Colonic mucosa (tissue), 4 donors: ENCODE measurements at regions not wholly inside any gene's neighbourhood (a gene's known extent, or its start where the extent isn't known, plus 50 kb on each side); places are given as distances from the start of the nearest gene placed in this dataset.

Experiments
- DNase-seq: peaks from one replicate; pipeline ENCODE4 v3.0.0-alpha.2; 2020
- H3K27ac ChIP-seq: fragments of 200-600 bp; one replicate; pipeline ENCODE4 v1.8.0; 2021
- H3K27me3 ChIP-seq: fragments of 200-600 bp; one replicate; pipeline ENCODE4 v1.8.0; 2021
- H3K36me3 ChIP-seq: fragments of 200-600 bp; one replicate; pipeline ENCODE4 v1.8.0; 2021
- H3K4me1 ChIP-seq: fragments of 200-600 bp; one replicate; pipeline ENCODE4 v1.8.0; 2021; ENCODE audit warnings: mild to moderate bottlenecking
- H3K4me3 ChIP-seq: fragments of 200-600 bp; one replicate; pipeline ENCODE4 v1.8.0; 2021
- H3K9ac ChIP-seq, 2 donors: one replicate each; pipeline ENCODE4 v1.7.0; 2013; ENCODE audit warnings: control low read depth in 2 of 2, low read depth in 2 of 2, low read length in 2 of 2
- H3K9me3 ChIP-seq: fragments of 200-600 bp; one replicate; pipeline ENCODE4 v1.8.0; 2021
- intact Hi-C: fragments of 100-400 bp; cut with DNase I; formaldehyde crosslinking; loops from one replicate; pipeline ENCODE4 v1.14.1; 2022
- TF ChIP-seq, protein P1 (sequence below): fragments of 200-600 bp; IDR thresholded peaks from one replicate; pipeline ENCODE4 v1.8.0; 2022; ENCODE audit warnings: antibody characterized with exemption, mild to moderate bottlenecking
- donor health status: healthy.
- donor health status: DM: no; HTN: no; CAD: no.
- donor health status: DM: no; HTN: no; CAD: no.

DNA sequence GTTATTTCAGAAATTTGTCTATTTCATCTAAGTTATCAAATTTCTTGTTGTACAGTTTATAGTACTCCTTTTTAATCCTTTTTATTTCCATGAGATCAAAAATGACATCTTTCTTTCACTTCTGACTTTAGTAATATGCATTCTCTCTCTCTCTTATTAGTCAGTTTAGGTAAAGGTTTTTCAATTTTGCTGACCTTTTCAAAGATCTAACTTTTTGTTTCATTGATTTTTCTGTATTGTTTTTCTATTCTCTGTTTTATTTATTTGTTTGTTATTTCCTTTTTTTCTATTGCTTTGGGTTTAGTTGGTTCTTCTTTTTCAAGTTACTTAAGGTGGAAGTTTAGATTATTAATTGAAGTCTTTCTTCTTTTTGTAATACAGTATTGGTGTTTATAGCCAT is 294.2 kb downstream of the CCDC85A start:
- no peaks in the 10 kb centered on the region for H3K36me3 ChIP-seq
- H3K27ac ChIP-seq = no peak overlapping the region
- TF ChIP-seq, protein P1, sequence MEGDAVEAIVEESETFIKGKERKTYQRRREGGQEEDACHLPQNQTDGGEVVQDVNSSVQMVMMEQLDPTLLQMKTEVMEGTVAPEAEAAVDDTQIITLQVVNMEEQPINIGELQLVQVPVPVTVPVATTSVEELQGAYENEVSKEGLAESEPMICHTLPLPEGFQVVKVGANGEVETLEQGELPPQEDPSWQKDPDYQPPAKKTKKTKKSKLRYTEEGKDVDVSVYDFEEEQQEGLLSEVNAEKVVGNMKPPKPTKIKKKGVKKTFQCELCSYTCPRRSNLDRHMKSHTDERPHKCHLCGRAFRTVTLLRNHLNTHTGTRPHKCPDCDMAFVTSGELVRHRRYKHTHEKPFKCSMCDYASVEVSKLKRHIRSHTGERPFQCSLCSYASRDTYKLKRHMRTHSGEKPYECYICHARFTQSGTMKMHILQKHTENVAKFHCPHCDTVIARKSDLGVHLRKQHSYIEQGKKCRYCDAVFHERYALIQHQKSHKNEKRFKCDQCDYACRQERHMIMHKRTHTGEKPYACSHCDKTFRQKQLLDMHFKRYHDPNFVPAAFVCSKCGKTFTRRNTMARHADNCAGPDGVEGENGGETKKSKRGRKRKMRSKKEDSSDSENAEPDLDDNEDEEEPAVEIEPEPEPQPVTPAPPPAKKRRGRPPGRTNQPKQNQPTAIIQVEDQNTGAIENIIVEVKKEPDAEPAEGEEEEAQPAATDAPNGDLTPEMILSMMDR = no peak
- H3K9ac ChIP-seq = no peak overlapping the region
- H3K9me3 ChIP-seq = no peaks in the 10 kb centered on the region
- H3K27me3 ChIP-seq = no peaks in the 10 kb centered on the region
- H3K4me3 ChIP-seq = no peak overlapping the region
- DNase-seq = no peak
- no peaks in the 10 kb centered on the region for H3K4me1 ChIP-seq
- intact Hi-C loops = no loop called here

DNA sequence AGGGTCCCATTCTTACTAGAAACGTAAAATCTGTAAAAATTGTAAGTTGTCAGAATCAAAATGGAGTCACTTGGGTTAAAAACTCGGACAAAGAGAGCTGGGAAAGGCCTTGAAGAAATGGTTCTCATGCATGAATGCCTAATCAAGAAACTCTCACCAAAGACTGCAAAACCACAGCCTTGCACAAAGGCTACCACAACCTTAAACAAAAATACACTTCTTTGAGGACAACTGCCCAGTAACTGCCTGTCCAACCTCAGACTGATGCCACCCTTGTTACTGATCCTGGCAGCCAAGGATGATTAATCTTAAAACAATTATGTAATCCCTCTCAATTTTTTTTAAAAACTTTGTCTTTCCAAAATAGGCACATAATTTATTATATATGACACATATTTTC is 299.3 kb downstream of the CCDC85A start:
- no peak overlapping the region for H3K27ac ChIP-seq
- H3K9me3 ChIP-seq = no peaks in the 10 kb centered on the region
- no peak for DNase-seq
- no peak overlapping the region for H3K4me3 ChIP-seq
- no peak overlapping the region for H3K9ac ChIP-seq
- no peaks in the 10 kb centered on the region for H3K27me3 ChIP-seq
- TF ChIP-seq, protein P1 = no peak
- no peaks in the 10 kb centered on the region for H3K4me1 ChIP-seq
- H3K36me3 ChIP-seq = no peaks in the 10 kb centered on the region
- intact Hi-C loops = no loop called here

DNA sequence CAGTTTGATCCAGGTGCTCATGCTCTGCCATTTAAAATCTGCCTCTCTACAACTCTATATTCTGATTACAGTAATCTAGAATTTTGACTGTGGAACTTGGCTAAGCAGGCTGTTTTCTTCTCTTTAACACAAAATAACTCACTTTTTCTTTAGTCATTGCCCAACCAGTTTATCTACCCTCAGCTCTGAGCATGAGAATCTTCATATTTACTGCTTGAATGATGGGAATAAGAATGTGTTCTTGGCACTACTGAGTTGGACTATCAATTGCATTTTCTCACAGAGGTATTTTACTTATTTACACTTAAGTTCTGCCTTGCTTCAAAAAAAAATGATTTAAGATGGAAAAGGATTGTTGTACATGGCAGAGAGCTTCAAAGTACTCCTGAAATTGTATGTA is 301.1 kb downstream of the CCDC85A start:
- Histone ChIP-seq H3K27me3 (no peaks in the 10 kb centered on the region), H3K9me3 (no peaks in the 10 kb centered on the region), H3K4me1 (no peaks in the 10 kb centered on the region), H3K27ac (no peak overlapping the region), H3K9ac (no peak overlapping the region), H3K36me3 (no peaks in the 10 kb centered on the region), H3K4me3 (no peak overlapping the region)
- TF ChIP-seq, protein P1 = no peak
- intact Hi-C loops = no loop called here
- no peak for DNase-seq

DNA sequence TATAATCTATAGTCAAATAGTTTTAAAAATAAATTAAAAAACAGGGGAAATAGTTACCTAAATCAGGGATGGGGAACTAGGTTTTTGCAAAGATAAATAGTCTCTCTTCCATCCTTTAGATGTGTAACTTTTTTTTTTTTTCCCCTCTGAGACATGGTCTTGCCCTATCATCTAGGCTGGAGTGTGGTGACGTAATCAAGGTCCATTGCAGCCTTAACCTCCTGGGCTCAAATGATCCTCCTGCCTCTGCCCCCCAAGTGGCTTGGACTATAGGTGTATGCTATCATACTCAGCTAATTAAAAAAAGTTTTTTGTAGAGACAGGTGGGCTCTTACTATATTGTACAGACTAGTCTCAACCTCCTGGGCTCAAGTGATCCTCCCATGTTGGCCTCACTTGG is 316.5 kb downstream of the CCDC85A start:
- no peaks in the 10 kb centered on the region for H3K4me1 ChIP-seq
- no peak overlapping the region for H3K4me3 ChIP-seq
- H3K9ac ChIP-seq = no peak overlapping the region
- H3K36me3 ChIP-seq = no peaks in the 10 kb centered on the region
- H3K27ac ChIP-seq = no peak overlapping the region
- intact Hi-C loops = no loop called here
- no peak for DNase-seq
- no peaks in the 10 kb centered on the region for H3K27me3 ChIP-seq
- no peaks in the 10 kb centered on the region for H3K9me3 ChIP-seq
- TF ChIP-seq, protein P1 = no peak

DNA sequence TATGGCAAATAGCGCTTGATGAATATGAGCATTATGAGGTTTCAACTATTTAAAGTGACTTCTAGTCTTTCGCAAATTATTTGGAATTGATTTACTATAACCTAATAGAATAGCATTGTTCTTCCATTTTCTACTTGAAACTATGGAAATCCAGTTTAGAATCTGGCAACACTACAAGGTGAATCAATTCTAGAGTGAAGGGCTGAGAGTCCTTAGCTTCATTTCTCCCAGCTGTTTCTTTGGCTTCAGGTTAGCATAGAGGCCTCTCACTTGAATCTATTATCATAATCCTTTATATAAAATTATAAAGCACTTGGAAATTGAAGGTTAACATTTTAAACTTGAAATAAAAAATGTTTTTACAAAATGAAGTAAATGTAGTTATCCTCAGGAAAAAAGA is 318.8 kb downstream of the CCDC85A start:
- TF ChIP-seq, protein P1 = no peak
- Histone ChIP-seq H3K9me3 (no peaks in the 10 kb centered on the region), H3K36me3 (no peaks in the 10 kb centered on the region), H3K4me1 (no peaks in the 10 kb centered on the region), H3K9ac (no peak overlapping the region), H3K4me3 (no peak overlapping the region), H3K27me3 (no peaks in the 10 kb centered on the region), H3K27ac (no peak overlapping the region)
- no peak for DNase-seq
- intact Hi-C loops = no loop called here

DNA sequence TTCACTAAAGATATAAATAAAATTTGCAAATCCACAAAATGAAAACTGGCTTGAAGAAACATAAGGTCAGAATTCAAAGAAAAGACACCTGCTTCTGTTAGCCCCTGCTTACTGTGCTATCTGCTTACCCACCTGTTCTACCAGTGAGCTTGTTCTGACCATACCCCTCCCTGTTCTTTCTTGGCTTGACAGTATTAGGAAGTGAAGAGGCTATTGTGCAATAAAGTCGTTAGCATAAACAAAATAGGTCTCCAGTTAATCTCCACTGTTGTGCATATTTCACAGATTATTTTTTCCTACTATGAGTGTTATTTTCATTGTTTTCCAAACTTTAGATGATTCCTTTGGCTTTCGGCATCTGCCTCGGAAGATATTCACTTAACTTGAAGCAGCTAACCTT is 322.1 kb downstream of the CCDC85A start:
- DNase-seq = no peak
- Histone ChIP-seq H3K9ac (no peak overlapping the region), H3K27me3 (no peaks in the 10 kb centered on the region), H3K36me3 (no peaks in the 10 kb centered on the region), H3K9me3 (no peaks in the 10 kb centered on the region), H3K4me1 (no peaks in the 10 kb centered on the region), H3K27ac (no peak overlapping the region), H3K4me3 (no peak overlapping the region)
- TF ChIP-seq, protein P1 = no peak
- intact Hi-C loops = no loop called here
